WTC11 (cell line): ENCODE measurements at regions not wholly inside any gene's neighbourhood (a gene's known extent, or its start where the extent isn't known, plus 50 kb on each side); places are given as distances from the start of the nearest gene placed in this dataset.

ENCODE experiments used
- ATAC-seq: fragments of 200-7000 bp; cut with Tn5 transposase; 2 replicates; pipeline ENCODE4 v1.10.0; 2021; ENCODE audit warnings: mild to moderate bottlenecking, moderate library complexity
- CTCF ChIA-PET: fragments of 300-600 bp; sonication (Branson Sonifier 250); formaldehyde crosslinking; loops from one replicate; lab custom pipeline; 2021; ENCODE audit warnings: antibody characterized with exemption; lab: Charles Lee
- POLR2A ChIA-PET: fragments of 350-600 bp; sonication (Branson Sonifier 250); formaldehyde crosslinking; loops from one replicate; lab custom pipeline; 2021; ENCODE audit warnings: antibody characterized with exemption; lab: Charles Lee
- DNase-seq: peaks from one replicate; pipeline ENCODE4 v3.0.0; 2021; ENCODE audit warnings: low spot score
- H3K27ac Mint-ChIP-seq: 2 replicates; pipeline ENCODE4 v1.8.0; 2021; ENCODE audit warnings: mixed read lengths
- H3K27me3 Mint-ChIP-seq: 2 replicates; pipeline ENCODE4 v1.8.0; 2021; ENCODE audit warnings: low read depth, mild to moderate bottlenecking, moderate library complexity, mixed read lengths
- H3K36me3 Mint-ChIP-seq: 2 replicates; pipeline ENCODE4 v1.8.0; 2021; ENCODE audit warnings: mixed read lengths
- H3K4me1 Mint-ChIP-seq: 2 replicates; pipeline ENCODE4 v1.8.0; 2022; ENCODE audit warnings: mixed read lengths
- H3K4me3 Mint-ChIP-seq: 2 replicates; pipeline ENCODE4 v1.8.0; 2021; ENCODE audit warnings: mild to moderate bottlenecking, moderate library complexity, mixed read lengths
- H3K9me3 Mint-ChIP-seq: 2 replicates; pipeline ENCODE4 v1.8.0; 2021; ENCODE audit warnings: mixed read lengths
- AFF4 ChIP-seq: sonication (generic); formaldehyde crosslinking; IDR thresholded peaks from 2 replicates; pipeline ENCODE4 v1.8.1; 2023; ENCODE audit warnings: mild to moderate bottlenecking, missing genetic modification reagents, borderline replicate concordance
- AR ChIP-seq: fragments of 250-450 bp; sonication (Bioruptor Pico); IDR thresholded peaks from 2 replicates; pipeline ENCODE4 v1.9.0; 2021; ENCODE audit warnings: mild to moderate bottlenecking
- CTCF ChIP-seq: fragments of 200-600 bp; IDR thresholded peaks from 2 replicates; pipeline ENCODE4 v1.8.0; 2022; ENCODE audit warnings: antibody characterized with exemption
- ELF4 ChIP-seq: sonication (generic); formaldehyde crosslinking; IDR thresholded peaks from 2 replicates; pipeline ENCODE4 v1.8.1; 2022; ENCODE audit warnings: low read depth, mild to moderate bottlenecking, moderate library complexity, missing genetic modification reagents
- EMX1 ChIP-seq: fragments of 250-450 bp; sonication (Bioruptor Pico); IDR thresholded peaks from 2 replicates; pipeline ENCODE4 v1.8.0; 2021; ENCODE audit warnings: mild to moderate bottlenecking
- ERG ChIP-seq: fragments of 250-450 bp; sonication (Bioruptor Pico); IDR thresholded peaks from 2 replicates; pipeline ENCODE4 v1.8.0; 2021; ENCODE audit warnings: mild to moderate bottlenecking
- ESRRA ChIP-seq: sonication (generic); formaldehyde crosslinking; IDR thresholded peaks from 2 replicates; pipeline ENCODE4 v1.8.1; 2022; ENCODE audit warnings: mild to moderate bottlenecking, missing genetic modification reagents, borderline replicate concordance
- FOXJ3 ChIP-seq: sonication (generic); formaldehyde crosslinking; IDR thresholded peaks from 2 replicates; pipeline ENCODE4 v1.9.0; 2021; ENCODE audit warnings: missing genetic modification reagents, mild to moderate bottlenecking, borderline replicate concordance
- JAZF1 ChIP-seq: fragments of 250-450 bp; sonication (Bioruptor Pico); IDR thresholded peaks from 2 replicates; pipeline ENCODE4 v1.9.0; 2021; ENCODE audit warnings: moderate library complexity, mild to moderate bottlenecking, inconsistent platforms
- MAX ChIP-seq: sonication (generic); formaldehyde crosslinking; IDR thresholded peaks from 2 replicates; pipeline ENCODE4 v1.8.0; 2022; ENCODE audit warnings: mild to moderate bottlenecking, missing genetic modification reagents
- MLX ChIP-seq: sonication (generic); formaldehyde crosslinking; IDR thresholded peaks from 2 replicates; pipeline ENCODE4 v1.8.1; 2023; ENCODE audit warnings: mild to moderate bottlenecking, missing genetic modification reagents, moderate library complexity
- MXD4 ChIP-seq: fragments of 250-450 bp; sonication (Bioruptor Pico); IDR thresholded peaks from 2 replicates; pipeline ENCODE4 v1.8.0; 2021; ENCODE audit warnings: mild to moderate bottlenecking, moderate library complexity, borderline replicate concordance
- MYBL2 ChIP-seq: sonication (generic); formaldehyde crosslinking; IDR thresholded peaks from 2 replicates; pipeline ENCODE4 v1.8.1; 2023; ENCODE audit warnings: mild to moderate bottlenecking, moderate library complexity, missing genetic modification reagents
- RELA ChIP-seq: sonication (generic); formaldehyde crosslinking; IDR thresholded peaks from 2 replicates; pipeline ENCODE4 v1.8.1; 2022; ENCODE audit warnings: missing genetic modification reagents, mild to moderate bottlenecking, borderline replicate concordance
- SOX15 ChIP-seq: fragments of 250-450 bp; sonication (Bioruptor Pico); IDR thresholded peaks from 2 replicates; pipeline ENCODE4 v1.9.0; 2021; ENCODE audit warnings: mild to moderate bottlenecking
- TCF7 ChIP-seq: sonication (generic); formaldehyde crosslinking; IDR thresholded peaks from 2 replicates; pipeline ENCODE4 v1.8.0; 2022; ENCODE audit warnings: mild to moderate bottlenecking, low read depth, missing genetic modification reagents, moderate library complexity
- TEAD1 ChIP-seq: sonication (generic); formaldehyde crosslinking; IDR thresholded peaks from 2 replicates; pipeline ENCODE4 v1.8.0; 2022; ENCODE audit warnings: mild to moderate bottlenecking, missing genetic modification reagents
- TEAD4 ChIP-seq: sonication (generic); formaldehyde crosslinking; IDR thresholded peaks from 2 replicates; pipeline ENCODE4 v1.8.0; 2022; ENCODE audit warnings: mild to moderate bottlenecking, missing genetic modification reagents
- ZNF263 ChIP-seq: sonication (generic); formaldehyde crosslinking; IDR thresholded peaks from 2 replicates; pipeline ENCODE4 v1.8.1; 2022; ENCODE audit warnings: low read depth, mild to moderate bottlenecking, moderate library complexity, missing genetic modification reagents
- ZNF396 ChIP-seq: fragments of 250-450 bp; sonication (Bioruptor Pico); IDR thresholded peaks from 2 replicates; pipeline ENCODE4 v1.8.0; 2021; ENCODE audit warnings: mild to moderate bottlenecking, moderate library complexity, borderline replicate concordance
- ZNF423 ChIP-seq: fragments of 250-450 bp; sonication (Bioruptor Pico); IDR thresholded peaks from 2 replicates; pipeline ENCODE4 v2.1.2; 2022; ENCODE audit warnings: mild to moderate bottlenecking, moderate library complexity

- no peaks in the 10 kb centered on the region for H3K27me3 Mint-ChIP-seq
- H3K27ac Mint-ChIP-seq, result no peak overlapping the region
- no peaks in the 10 kb centered on the region for H3K9me3 Mint-ChIP-seq
- H3K36me3 Mint-ChIP-seq, result peaks cover 14% of the 10 kb centered on the region
- peaks cover 4% of the 10 kb centered on the region; the same call in 1 of the 2 replicates for H3K4me1 Mint-ChIP-seq
- TF ChIP-seq AR (CRISPR knock-in tag), result no peak
- no peak for TF ChIP-seq MYBL2 (CRISPR knock-in tag)
- CTCF ChIA-PET, result no interaction called here
- ATAC-seq, result no peak
- DNase-seq, result no peak
- no peak overlapping the region for H3K4me3 Mint-ChIP-seq
- POLR2A ChIA-PET, result no interaction called here
These were observed 101.6 kb upstream of the RIOK3 start for GRCh38 chr18:23351521-23351920.

GRCh38 chr18:23352042-23352441 lies 101.0 kb upstream of the RIOK3 start:
- POLR2A ChIA-PET, result no interaction called here
- H3K4me3 Mint-ChIP-seq, result no peak overlapping the region
- DNase-seq, result no peak
- CTCF ChIA-PET, result interaction anchor here (1.1 kb wide), 1 partner anchor 27 kb away, joined by 3 read pairs; no protein-coding TSS in a partner anchor
- ATAC-seq, result no peak
- TF ChIP-seq TEAD4 (CRISPR knock-in tag) (no peak), JAZF1 (CRISPR knock-in tag) (no peak), ESRRA (no peak), RELA (CRISPR knock-in tag) (no peak), ELF4 (CRISPR knock-in tag) (no peak), EMX1 (CRISPR knock-in tag) (no peak), SOX15 (CRISPR knock-in tag) (no peak), CTCF (no peak), MAX (CRISPR knock-in tag) (no peak), ERG (no peak), TCF7 (CRISPR knock-in tag) (no peak), MXD4 (CRISPR knock-in tag) (no peak), FOXJ3 (no peak), ZNF396 (no peak), TEAD1 (CRISPR knock-in tag) (no peak), MLX (CRISPR knock-in tag) (no peak), ZNF423 (no peak), ZNF263 (CRISPR knock-in tag) (no peak), AFF4 (CRISPR knock-in tag) (no peak)
- TF ChIP-seq, all 79 proteins: peak for 0
- no peaks in the 10 kb centered on the region for H3K27me3 Mint-ChIP-seq
- H3K4me1 Mint-ChIP-seq, result peaks cover 8% of the 10 kb centered on the region; the same call in 1 of the 2 replicates
- no peak overlapping the region for H3K27ac Mint-ChIP-seq
- no peaks in the 10 kb centered on the region for H3K9me3 Mint-ChIP-seq
- H3K36me3 Mint-ChIP-seq, result peaks cover 14% of the 10 kb centered on the region
